Liver (tissue), 3 donors: ENCODE measurements at regions not wholly inside any gene's neighbourhood (a gene's known extent, or its start where the extent isn't known, plus 50 kb on each side); places are given as distances from the start of the nearest gene placed in this dataset.

ENCODE experiments used
- SP1 ChIP-seq: IDR thresholded peaks from 2 replicates; pipeline ENCODE4 v1.6.1; 2018; ENCODE audit warnings: antibody characterized with exemption, mild to moderate bottlenecking
- TF ChIP-seq, protein P1 (sequence below): fragments of 150-350 bp; IDR thresholded peaks from 2 replicates; pipeline ENCODE4 v1.5.1; 2017; ENCODE audit warnings: improper control_type of control experiment, low read depth, low read length; ENCODE audit not compliant: missing input control
- donor health status: healthy.
- donor health status: healthy.

DNA sequence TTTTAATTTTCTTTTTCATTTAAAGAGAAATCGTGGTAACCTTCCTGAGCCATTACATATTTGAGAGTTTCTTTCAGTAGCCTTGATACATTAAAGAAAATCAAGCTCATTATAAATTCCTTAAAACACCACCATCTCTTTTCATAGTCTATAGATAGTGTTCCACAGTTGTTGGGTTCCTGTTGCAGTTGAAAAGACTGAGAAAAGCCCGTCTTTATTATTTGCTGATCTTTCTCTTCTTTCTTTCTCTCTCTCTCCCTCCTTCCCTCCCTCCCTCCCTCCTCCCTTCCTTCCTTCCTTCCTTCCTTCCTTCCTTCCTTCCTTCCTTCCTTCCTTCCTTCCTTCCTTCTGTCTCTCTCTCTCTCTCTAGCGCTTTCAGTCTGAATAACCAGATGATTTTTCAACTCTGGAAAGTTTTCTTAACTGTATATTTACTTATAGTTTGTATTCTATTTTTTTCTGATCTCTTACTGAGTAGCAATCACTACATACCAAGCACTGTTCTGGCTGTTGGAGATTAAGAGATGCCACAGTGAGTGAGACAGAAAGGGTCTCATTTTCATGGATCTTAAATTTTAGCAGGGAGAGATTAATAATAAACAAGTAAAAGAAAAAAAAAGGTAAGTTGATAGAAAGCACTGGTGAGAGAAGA is 157.5 kb downstream of the TINAG start:
- TF ChIP-seq SP1 = no peak
- TF ChIP-seq, protein P1, sequence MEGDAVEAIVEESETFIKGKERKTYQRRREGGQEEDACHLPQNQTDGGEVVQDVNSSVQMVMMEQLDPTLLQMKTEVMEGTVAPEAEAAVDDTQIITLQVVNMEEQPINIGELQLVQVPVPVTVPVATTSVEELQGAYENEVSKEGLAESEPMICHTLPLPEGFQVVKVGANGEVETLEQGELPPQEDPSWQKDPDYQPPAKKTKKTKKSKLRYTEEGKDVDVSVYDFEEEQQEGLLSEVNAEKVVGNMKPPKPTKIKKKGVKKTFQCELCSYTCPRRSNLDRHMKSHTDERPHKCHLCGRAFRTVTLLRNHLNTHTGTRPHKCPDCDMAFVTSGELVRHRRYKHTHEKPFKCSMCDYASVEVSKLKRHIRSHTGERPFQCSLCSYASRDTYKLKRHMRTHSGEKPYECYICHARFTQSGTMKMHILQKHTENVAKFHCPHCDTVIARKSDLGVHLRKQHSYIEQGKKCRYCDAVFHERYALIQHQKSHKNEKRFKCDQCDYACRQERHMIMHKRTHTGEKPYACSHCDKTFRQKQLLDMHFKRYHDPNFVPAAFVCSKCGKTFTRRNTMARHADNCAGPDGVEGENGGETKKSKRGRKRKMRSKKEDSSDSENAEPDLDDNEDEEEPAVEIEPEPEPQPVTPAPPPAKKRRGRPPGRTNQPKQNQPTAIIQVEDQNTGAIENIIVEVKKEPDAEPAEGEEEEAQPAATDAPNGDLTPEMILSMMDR = no peak
